HepG2 (cell line): ENCODE measurements at regions not wholly inside any gene's neighbourhood (a gene's known extent, or its start where the extent isn't known, plus 50 kb on each side); places are given as distances from the start of the nearest gene placed in this dataset.

Source experiments
- ATAC-seq: fragments of 200-7000 bp; cut with Tn5 transposase; 3 replicates; pipeline ENCODE4 v1.9.1; 2020; ENCODE audit warnings: mild to moderate bottlenecking, moderate library complexity
- BruUV-seq: library from RNA; stranded (reverse); fragments of 400-500 nt; replicated peaks from 2 replicates; lab custom pipeline; 2021; lab: Mats Ljungman, UMichigan
- CTCF ChIA-PET: fragments of 300-600 bp; formaldehyde crosslinking; extraction: SDS; loops from one replicate; lab custom pipeline; 2021; ENCODE audit warnings: low total read pairs, inconsistent platforms, low intra/inter-chr PET ratio; lab: Yijun Ruan, JAX
- POLR2A ChIA-PET: fragments of 350-600 bp; sonication (Branson Sonifier 250); formaldehyde crosslinking; loops from one replicate; lab custom pipeline; 2020; ENCODE audit warnings: antibody characterized with exemption, inconsistent platforms; lab: Yijun Ruan, JAX
- DNase-seq: peaks from one replicate; pipeline ENCODE4 v3.0.0-alpha.2; 2015; ENCODE audit warnings: low spot score
- FAIRE-seq: peaks from 3 replicates; lab custom pipeline; 2011; peaks lifted over from hg19 to GRCh38; lab: Jason Lieb, UNC
- H2AFZ ChIP-seq: one replicate; pipeline ENCODE4 v1.6.1; 2011; ENCODE audit warnings: low read length, inconsistent platforms
- H3K27ac ChIP-seq: fragments of 300-600 bp; 3 replicates; pipeline ENCODE4 v1.8.0; 2011; ENCODE audit warnings: mixed run types, mild to moderate bottlenecking, mixed read lengths, low read length, inconsistent platforms; ENCODE audit not compliant: insufficient read depth; ENCODE audit errors: extremely low read length
- H3K27me3 ChIP-seq, 2 experiments: fragments of 200-600 bp in 1 of 2; 2 replicates in 1 of 2; 3 replicates in 1 of 2; pipeline versions ENCODE4 v1.6.0 to v1.8.0; 2011; ENCODE audit warnings: low read length in 2 of 2, mild to moderate bottlenecking in 2 of 2, moderate library complexity in 2 of 2, inconsistent platforms in 1 of 2; ENCODE audit not compliant: insufficient read depth in 2 of 2, control insufficient read depth in 1 of 2
- H3K36me3 ChIP-seq, 2 experiments: fragments of 200-600 bp in 1 of 2; replicated peaks in 1 of 2; 2 replicates in 1 of 2; 3 replicates in 1 of 2; pipeline versions ENCODE4 v1.5.1 to v1.8.0; 2011; ENCODE audit warnings: low read length in 2 of 2, inconsistent platforms in 1 of 2; ENCODE audit not compliant: insufficient read depth in 2 of 2, control insufficient read depth in 1 of 2
- H3K4me1 ChIP-seq: 2 replicates; pipeline ENCODE4 v1.5.1; 2012; ENCODE audit warnings: low read length, inconsistent platforms; ENCODE audit not compliant: insufficient read depth
- H3K4me2 ChIP-seq: 2 replicates; pipeline ENCODE4 v1.6.0; 2011; ENCODE audit warnings: low read depth, low read length, inconsistent platforms
- H3K4me3 ChIP-seq, 3 experiments: fragments of 200-600 bp in 1 of 3; sonication (generic), shearing (Covaris generic) in 1 of 3; replicated peaks in 1 of 3; 2 replicates each; pipeline ENCODE4 v1.5.1; 2011 to 2016; ENCODE audit warnings: low read length in 3 of 3, inconsistent platforms in 2 of 3, low read depth in 2 of 3, mild to moderate bottlenecking in 2 of 3, control low read depth in 1 of 3, mixed read lengths in 1 of 3; ENCODE audit not compliant: insufficient read depth in 1 of 3
- H3K79me2 ChIP-seq: one replicate; pipeline ENCODE4 v1.6.1; 2011; ENCODE audit warnings: low read length, inconsistent platforms; ENCODE audit not compliant: insufficient read depth
- H3K9ac ChIP-seq: 2 replicates; pipeline ENCODE4 v1.6.0; 2011; ENCODE audit warnings: mild to moderate bottlenecking, low read depth, low read length, inconsistent platforms; ENCODE audit not compliant: insufficient read depth
- H3K9me3 ChIP-seq: 2 replicates; pipeline ENCODE4 v1.5.1; 2012; ENCODE audit warnings: mild to moderate bottlenecking, low read length
- H4K20me1 ChIP-seq: 2 replicates; pipeline ENCODE4 v1.6.0; 2011; ENCODE audit warnings: inconsistent platforms, mild to moderate bottlenecking, low read length, moderate library complexity; ENCODE audit not compliant: insufficient read depth
- CBX2 ChIP-seq, 2 experiments: fragments of 200-600 bp in 1 of 2; sonication (generic); formaldehyde crosslinking in 1 of 2; IDR thresholded peaks; 2 replicates each; pipeline versions ENCODE4 v1.7.0 to v1.8.1; 2018 to 2022; ENCODE audit warnings: low read depth in 2 of 2, low read length in 1 of 2, mild to moderate bottlenecking in 1 of 2, missing genetic modification reagents in 1 of 2
- GZF1 ChIP-seq: sonication (generic); formaldehyde crosslinking; IDR thresholded peaks from 2 replicates; pipeline ENCODE4 v1.5.1; 2020; ENCODE audit warnings: mild to moderate bottlenecking, missing genetic modification reagents
- KDM5B ChIP-seq: sonication (generic); formaldehyde crosslinking; IDR thresholded peaks from 2 replicates; pipeline ENCODE4 v1.4.0; 2020; ENCODE audit warnings: missing genetic modification reagents, mild to moderate bottlenecking, borderline replicate concordance
- POLR2AphosphoS5 ChIP-seq: IDR thresholded peaks from 2 replicates; pipeline ENCODE4 v1.6.1; 2012; ENCODE audit warnings: low read depth, low read length
- ZNF10 ChIP-seq: sonication (generic); formaldehyde crosslinking; IDR thresholded peaks from 2 replicates; pipeline ENCODE4 v1.4.0; 2020; ENCODE audit warnings: mild to moderate bottlenecking, low read depth, missing genetic modification reagents, borderline replicate concordance
- ZNF382 ChIP-seq: sonication (generic); formaldehyde crosslinking; IDR thresholded peaks from 2 replicates; pipeline ENCODE4 v1.5.0; 2020; ENCODE audit warnings: missing genetic modification reagents, mild to moderate bottlenecking, borderline replicate concordance
- ZNF549 ChIP-seq: sonication (generic); formaldehyde crosslinking; IDR thresholded peaks from 2 replicates; pipeline ENCODE4 v1.5.0; 2020; ENCODE audit warnings: missing genetic modification reagents
- ZNF839 ChIP-seq: sonication (generic); formaldehyde crosslinking; IDR thresholded peaks from 2 replicates; pipeline ENCODE4 v1.4.0; 2020; ENCODE audit warnings: missing genetic modification reagents, mild to moderate bottlenecking, borderline replicate concordance
- ZSCAN25 ChIP-seq: sonication (generic); formaldehyde crosslinking; IDR thresholded peaks from 2 replicates; pipeline ENCODE4 v1.8.0; 2022; ENCODE audit warnings: mild to moderate bottlenecking, missing genetic modification reagents
- WGBS: methylation state at CpG from one replicate; pipeline ENCODE4 v1.1.6; 2017; ENCODE audit warnings: low lambda C conversion rate; 5-methylcytosine and 5-hydroxymethylcytosine counted together
- in situ Hi-C: cut with HindIII; loops from 2 replicates; pipeline ENCODE4 v1.10.0; 2017; ENCODE audit warnings: low pct_unique_long_range_greater_than_20kb; ENCODE audit not compliant: extremely low pct_ligation_motif_present
- intact Hi-C: fragments of 100-400 bp; cut with micrococcal nuclease; formaldehyde crosslinking; loops from one replicate; pipeline ENCODE4 v1.10.0; 2022; ENCODE audit not compliant: unreplicated experiment
- TF ChIP-seq, protein P1 (sequence below): sonication (generic); formaldehyde crosslinking; IDR thresholded peaks from 2 replicates; pipeline ENCODE4 v1.4.0; 2020; ENCODE audit warnings: missing genetic modification reagents

DNA sequence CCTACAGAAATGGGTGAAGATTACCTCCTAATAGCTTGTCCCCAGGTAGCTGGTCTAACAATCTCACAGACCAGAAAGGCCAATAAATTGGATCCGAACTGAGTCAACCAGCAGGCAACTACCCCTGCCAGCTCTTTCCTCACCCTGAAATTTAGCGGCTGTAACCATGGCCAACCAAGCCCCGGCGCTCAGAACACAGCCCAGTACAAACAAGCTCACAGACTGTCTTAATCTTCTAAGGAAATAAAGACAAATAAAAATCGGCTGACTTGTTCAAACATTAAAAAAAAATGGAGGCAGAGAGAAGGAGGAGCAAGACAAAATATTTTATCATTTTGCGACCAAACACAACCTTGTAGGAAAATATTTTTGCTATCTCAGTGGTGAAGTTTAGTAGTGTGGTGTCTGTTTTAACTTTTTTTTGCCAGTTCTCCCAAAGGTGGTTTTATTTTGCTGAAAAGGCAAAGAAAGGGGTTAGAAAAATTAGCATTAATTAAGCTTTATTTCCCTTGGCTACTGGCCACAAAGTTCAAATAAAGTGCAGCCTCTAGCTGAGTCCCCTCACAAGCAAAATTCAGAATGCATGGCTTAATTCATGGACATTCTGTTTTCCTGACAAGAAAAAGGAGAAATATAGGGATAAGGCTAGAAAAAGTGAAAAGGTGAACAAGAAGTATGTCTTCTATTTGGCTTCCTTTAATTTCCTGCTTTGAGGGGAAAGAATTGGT lies 313.0 kb upstream of the NPVF start:
- 37% methylated on average over 6 of the region's 6 CpGs for WGBS
- no TSS peak for BruUV-seq
- CTCF ChIA-PET = no interaction called here
- Histone ChIP-seq H3K4me1 (no peaks in the 10 kb centered on the region), H4K20me1 (no peaks in the 10 kb centered on the region), H3K27me3 (peaks cover 0 to 26% of the 10 kb centered on the region in 2 experiments; a peak in 3 of 5 replicates), H3K4me2 (no peak overlapping the region), H2AFZ (no peak overlapping the region), H3K27ac (no peak overlapping the region), H3K9ac (no peak overlapping the region), H3K4me3 (no peak overlapping the region), H3K36me3 (no peaks in the 10 kb centered on the region), H3K9me3 (no peaks in the 10 kb centered on the region), H3K79me2 (no peaks in the 10 kb centered on the region)
- no peak for DNase-seq
- POLR2A ChIA-PET = no interaction called here
- no peak for ATAC-seq
- FAIRE-seq = no peak
- TF ChIP-seq GZF1 (CRISPR knock-in tag) (no peak), ZNF549 (CRISPR knock-in tag) (no peak), KDM5B (CRISPR knock-in tag) (no peak), ZNF10 (CRISPR knock-in tag) (no peak), ZNF839 (no peak), CBX2 (IDR thresholded peaks at IDR 0.05; ENCODE audit: low read depth, low read length) (no peak), CBX2 (CRISPR knock-in tag; IDR thresholded peaks at IDR 0.05; ENCODE audit: low read depth) (no peak), ZNF382 (CRISPR knock-in tag) (no peak), POLR2AphosphoS5 (no peak), ZSCAN25 (CRISPR knock-in tag) (no peak)
- TF ChIP-seq, protein P1, sequence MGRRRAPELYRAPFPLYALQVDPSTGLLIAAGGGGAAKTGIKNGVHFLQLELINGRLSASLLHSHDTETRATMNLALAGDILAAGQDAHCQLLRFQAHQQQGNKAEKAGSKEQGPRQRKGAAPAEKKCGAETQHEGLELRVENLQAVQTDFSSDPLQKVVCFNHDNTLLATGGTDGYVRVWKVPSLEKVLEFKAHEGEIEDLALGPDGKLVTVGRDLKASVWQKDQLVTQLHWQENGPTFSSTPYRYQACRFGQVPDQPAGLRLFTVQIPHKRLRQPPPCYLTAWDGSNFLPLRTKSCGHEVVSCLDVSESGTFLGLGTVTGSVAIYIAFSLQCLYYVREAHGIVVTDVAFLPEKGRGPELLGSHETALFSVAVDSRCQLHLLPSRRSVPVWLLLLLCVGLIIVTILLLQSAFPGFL = no peak
- intact Hi-C loops = no loop called here
- in situ Hi-C loops = no loop called here
